GM12864 (cell line): ENCODE measurements at regions not wholly inside any gene's neighbourhood (a gene's known extent, or its start where the extent isn't known, plus 50 kb on each side); places are given as distances from the start of the nearest gene placed in this dataset.

Experiments
- DNase-seq: peaks from one replicate; pipeline ENCODE4 v3.0.0-alpha.2; 2011; ENCODE audit warnings: low read depth
- H3K4me3 ChIP-seq: 2 replicates; pipeline ENCODE4 v1.5.1; 2011; ENCODE audit warnings: mild to moderate bottlenecking, low read depth, low read length, control low read depth
- TF ChIP-seq, protein P1 (sequence below): IDR thresholded peaks from 2 replicates; pipeline ENCODE4 v1.5.1; 2011; ENCODE audit warnings: low read depth, mild to moderate bottlenecking, moderate library complexity, low read length, control low read depth, inconsistent platforms; ENCODE audit errors: missing control alignments

DNA sequence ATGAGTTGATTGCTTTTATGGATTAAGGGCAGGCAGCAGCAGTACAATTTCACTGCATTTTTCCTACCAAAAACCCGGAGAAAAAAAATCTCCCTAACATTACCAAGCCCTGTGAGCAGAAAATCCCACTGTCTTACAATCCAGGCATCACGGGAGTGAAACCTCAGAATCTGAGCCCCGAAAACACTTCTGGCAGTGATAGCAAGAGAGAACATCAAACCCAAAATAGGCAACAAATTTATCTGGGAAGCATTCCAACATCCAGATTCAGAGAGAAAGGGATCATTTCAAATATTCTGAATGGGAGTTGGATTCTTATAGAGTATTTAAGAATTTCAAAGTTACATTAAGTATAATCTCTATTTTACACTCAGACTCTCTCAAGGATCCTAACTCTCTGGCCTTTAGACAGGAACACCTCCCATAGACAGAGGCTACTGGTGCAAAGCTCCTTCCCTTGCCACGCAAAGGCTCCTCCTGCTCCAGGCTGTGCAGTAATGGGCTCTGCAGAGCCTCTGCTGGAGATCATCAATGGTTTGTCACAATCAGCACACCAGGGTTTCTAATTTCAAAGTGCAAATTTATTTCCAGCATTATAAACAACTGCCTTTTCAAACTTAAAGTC, 256.9 kb downstream of the PARM1 start:
- TF ChIP-seq, protein P1, sequence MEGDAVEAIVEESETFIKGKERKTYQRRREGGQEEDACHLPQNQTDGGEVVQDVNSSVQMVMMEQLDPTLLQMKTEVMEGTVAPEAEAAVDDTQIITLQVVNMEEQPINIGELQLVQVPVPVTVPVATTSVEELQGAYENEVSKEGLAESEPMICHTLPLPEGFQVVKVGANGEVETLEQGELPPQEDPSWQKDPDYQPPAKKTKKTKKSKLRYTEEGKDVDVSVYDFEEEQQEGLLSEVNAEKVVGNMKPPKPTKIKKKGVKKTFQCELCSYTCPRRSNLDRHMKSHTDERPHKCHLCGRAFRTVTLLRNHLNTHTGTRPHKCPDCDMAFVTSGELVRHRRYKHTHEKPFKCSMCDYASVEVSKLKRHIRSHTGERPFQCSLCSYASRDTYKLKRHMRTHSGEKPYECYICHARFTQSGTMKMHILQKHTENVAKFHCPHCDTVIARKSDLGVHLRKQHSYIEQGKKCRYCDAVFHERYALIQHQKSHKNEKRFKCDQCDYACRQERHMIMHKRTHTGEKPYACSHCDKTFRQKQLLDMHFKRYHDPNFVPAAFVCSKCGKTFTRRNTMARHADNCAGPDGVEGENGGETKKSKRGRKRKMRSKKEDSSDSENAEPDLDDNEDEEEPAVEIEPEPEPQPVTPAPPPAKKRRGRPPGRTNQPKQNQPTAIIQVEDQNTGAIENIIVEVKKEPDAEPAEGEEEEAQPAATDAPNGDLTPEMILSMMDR: no peak
- no peak overlapping the region for H3K4me3 ChIP-seq

DNA sequence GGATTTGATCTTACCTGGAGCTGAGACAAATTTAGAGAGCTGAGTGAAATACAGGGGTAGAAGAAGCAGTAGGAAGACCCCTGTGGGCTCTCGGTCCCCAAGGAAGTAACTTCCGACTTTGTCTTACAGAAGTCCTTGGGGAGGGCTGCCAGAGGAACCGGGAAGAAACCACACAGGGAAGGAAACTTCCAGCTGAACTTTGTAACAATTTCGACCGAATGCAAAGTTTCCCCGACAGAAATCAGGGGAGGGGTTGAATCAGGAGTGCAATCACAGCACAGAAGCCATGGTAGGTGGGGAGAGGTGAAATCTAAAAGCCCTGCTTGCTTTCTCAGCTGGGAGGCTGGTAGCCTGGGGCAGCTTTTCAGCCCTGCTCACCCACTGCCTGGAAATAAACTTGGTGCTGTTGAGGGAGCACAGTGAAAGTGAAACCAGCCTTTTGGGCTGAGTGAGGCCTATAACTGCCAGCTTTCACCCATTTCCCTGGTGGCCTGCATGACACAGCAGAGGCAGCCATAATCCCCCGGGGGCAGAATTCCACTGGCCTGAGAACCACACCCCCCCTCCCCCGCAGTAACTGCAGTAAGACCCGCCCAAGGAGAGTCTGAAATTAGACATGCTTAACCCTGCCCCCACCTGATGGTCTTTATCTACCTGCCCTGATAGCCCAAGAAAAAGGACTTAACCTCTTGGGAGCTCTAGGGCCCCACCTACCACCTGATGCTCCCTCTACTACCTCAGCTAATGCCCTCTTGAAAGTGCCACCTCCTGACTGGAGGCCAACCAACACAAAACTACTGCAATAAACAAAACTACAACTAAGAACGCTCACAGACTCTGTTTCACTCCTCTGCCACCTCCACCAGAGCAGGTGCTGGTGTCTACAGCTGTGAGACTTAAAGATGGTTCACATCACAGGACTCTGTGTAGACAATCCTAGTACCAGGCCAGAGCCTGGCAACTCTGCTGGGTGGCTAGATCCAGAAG, 248.2 kb downstream of the PARM1 start:
- DNase-seq: peak; percentile 27
- H3K4me3 ChIP-seq: peak overlapping the region; percentile 17
- TF ChIP-seq, protein P1: peak; percentile 2

More for the DNA sequence above, 256.9 kb downstream of the PARM1 start:
- DNase-seq: no peak

DNA sequence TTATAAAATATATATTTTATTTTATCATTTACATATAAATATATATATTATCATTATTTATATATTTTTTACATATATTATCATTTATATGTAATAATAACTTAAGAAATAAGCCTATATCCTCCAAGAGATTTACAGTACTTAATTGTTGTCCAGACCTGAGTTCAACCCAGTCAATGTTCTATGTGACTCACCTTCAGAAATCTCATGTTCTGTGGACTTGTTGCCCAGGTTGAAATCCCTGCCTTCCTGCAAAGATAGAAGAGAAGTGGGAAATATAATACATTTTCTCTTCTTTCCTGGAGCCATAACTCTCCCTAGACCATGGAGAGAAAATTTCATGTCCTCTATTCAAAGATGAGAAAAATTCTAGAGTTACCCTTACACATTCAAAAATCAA, 247.3 kb downstream of the PARM1 start:
- H3K4me3 ChIP-seq: no peak overlapping the region
- DNase-seq: no peak
- TF ChIP-seq, protein P1: no peak

DNA sequence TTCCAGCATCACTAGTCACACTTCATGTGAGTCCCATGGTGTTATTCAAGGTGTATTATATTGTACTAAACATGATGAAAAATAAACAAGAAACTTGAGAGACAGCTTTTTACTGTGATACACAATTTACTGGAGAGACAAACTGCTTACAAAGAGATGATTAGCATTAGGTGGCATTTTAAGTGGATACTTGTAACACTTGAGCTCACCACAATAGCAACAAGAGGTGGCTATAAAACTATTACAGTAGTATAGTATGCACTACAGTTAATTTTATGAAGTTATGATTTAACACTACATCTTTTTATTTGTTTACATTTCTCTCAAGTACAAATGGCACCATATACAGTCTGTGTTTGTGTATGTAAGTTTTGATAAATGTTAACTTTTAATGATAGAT, 246.6 kb downstream of the PARM1 start:
- H3K4me3 ChIP-seq: no peak overlapping the region
- no peak for DNase-seq
- TF ChIP-seq, protein P1: no peak

DNA sequence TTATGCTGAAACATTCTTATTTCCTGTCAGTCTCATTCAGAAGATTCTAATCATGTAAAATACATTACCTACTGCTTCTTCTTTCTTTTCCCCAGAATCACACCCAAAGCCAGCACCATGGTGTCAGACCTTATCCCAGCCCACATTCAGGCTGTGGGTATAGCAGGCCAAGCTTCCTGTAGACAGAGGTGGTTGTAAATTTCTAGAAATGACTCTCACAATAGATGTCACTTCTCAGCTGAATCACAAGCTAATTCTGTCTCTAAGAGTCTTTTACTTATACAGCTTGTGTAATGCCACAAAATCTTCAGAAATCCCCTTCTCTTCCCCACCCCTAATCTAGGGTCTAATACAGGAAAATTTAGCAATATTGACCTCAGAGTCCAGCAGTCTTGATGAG, 239.6 kb downstream of the PARM1 start:
- peak; percentile 10 for DNase-seq
- H3K4me3 ChIP-seq: no peak overlapping the region

DNA sequence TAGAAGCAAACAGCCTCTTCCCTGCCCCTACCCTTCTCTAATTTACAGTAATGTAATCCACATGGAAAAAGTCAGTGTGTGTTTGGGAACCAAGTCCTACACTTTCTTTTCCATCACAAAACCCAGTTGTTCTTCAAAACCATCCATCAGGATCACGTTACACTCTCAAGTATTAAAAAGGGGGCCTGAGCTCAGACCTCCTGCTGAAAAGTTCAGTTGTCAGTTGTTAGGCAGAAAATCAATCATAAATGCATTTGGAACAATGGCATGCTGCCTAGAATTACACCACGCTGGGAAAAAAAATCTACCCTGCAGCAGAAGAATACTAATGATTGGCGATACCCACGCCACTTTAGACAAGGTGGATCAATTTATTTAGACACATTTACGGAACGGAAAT, 236.5 kb downstream of the PARM1 start:
- H3K4me3 ChIP-seq: no peak overlapping the region
- no peak for DNase-seq
- TF ChIP-seq, protein P1: no peak

More for the DNA sequence above, 239.6 kb downstream of the PARM1 start:
- TF ChIP-seq, protein P1: no peak
